Liver (tissue), 8 donors: ENCODE measurements at regions not wholly inside any gene's neighbourhood (a gene's known extent, or its start where the extent isn't known, plus 50 kb on each side); places are given as distances from the start of the nearest gene placed in this dataset.
"Not testable (repeated sequence)": the region's sequence is repeated elsewhere in the genome, so short reads cannot be mapped to it uniquely, and the experiment has no call there.

ENCODE experiments used
- DNase-seq: peaks from one replicate; pipeline ENCODE4 v3.0.0-alpha.2; 2017; ENCODE audit warnings: low spot score
- H3K27ac ChIP-seq, 2 donors: one replicate each; pipeline ENCODE4 v1.7.0; 2013; ENCODE audit warnings: inconsistent platforms in 2 of 2, low read length in 2 of 2, control low read depth in 1 of 2, low read depth in 1 of 2, mild to moderate bottlenecking in 1 of 2
- H3K27me3 ChIP-seq, 4 donors: one replicate each; pipeline versions ENCODE4 v1.6.1 to v1.7.0; 2013; ENCODE audit warnings: low read length in 3 of 4, inconsistent platforms in 1 of 4, mild to moderate bottlenecking in 1 of 4, moderate library complexity in 1 of 4; ENCODE audit not compliant: control insufficient read depth in 4 of 4, insufficient read depth in 4 of 4
- H3K36me3 ChIP-seq, 4 donors: one replicate each; pipeline versions ENCODE4 v1.6.1 to v1.7.0; 2013; ENCODE audit warnings: low read length in 3 of 4, mild to moderate bottlenecking in 3 of 4, low read depth in 1 of 4, moderate library complexity in 1 of 4; ENCODE audit not compliant: control insufficient read depth in 4 of 4, insufficient read depth in 3 of 4
- H3K4me1 ChIP-seq, 4 donors: one replicate each; pipeline versions ENCODE4 v1.6.1 to v1.7.0; 2013; ENCODE audit warnings: low read length in 3 of 4, mild to moderate bottlenecking in 3 of 4, moderate library complexity in 1 of 4; ENCODE audit not compliant: control insufficient read depth in 4 of 4, insufficient read depth in 4 of 4
- H3K4me3 ChIP-seq, 3 donors: one replicate each; pipeline versions ENCODE4 v1.6.1 to v1.7.0; 2013; ENCODE audit warnings: low read length in 3 of 3, control low read depth in 1 of 3, low read depth in 1 of 3, mild to moderate bottlenecking in 1 of 3
- H3K9ac ChIP-seq, 2 donors: one replicate each; pipeline ENCODE4 v1.7.0; 2013; ENCODE audit warnings: low read length in 2 of 2, mild to moderate bottlenecking in 2 of 2, moderate library complexity in 2 of 2, control low read depth in 1 of 2, low read depth in 1 of 2
- H3K9me3 ChIP-seq, 4 donors: one replicate each; pipeline versions ENCODE4 v1.6.1 to v1.7.0; 2013; ENCODE audit warnings: low read length in 3 of 4; ENCODE audit not compliant: control insufficient read depth in 4 of 4
- CTCF ChIP-seq: fragments of 150-350 bp; IDR thresholded peaks from 2 replicates; pipeline ENCODE4 v1.5.1; 2017; ENCODE audit warnings: improper control_type of control experiment, low read depth, low read length; ENCODE audit not compliant: missing input control
- EGR1 ChIP-seq, 2 donors: IDR thresholded peaks; 2 replicates each; pipeline ENCODE4 v1.6.1; 2016 to 2018; ENCODE audit warnings: antibody characterized with exemption in 2 of 2, low read depth in 2 of 2
- FOXA1 ChIP-seq: IDR thresholded peaks from 2 replicates; pipeline ENCODE4 v1.6.1; 2016; ENCODE audit warnings: antibody characterized with exemption
- FOXA2 ChIP-seq: IDR thresholded peaks from 2 replicates; pipeline ENCODE4 v1.6.1; 2016; ENCODE audit warnings: antibody characterized with exemption
- GABPA ChIP-seq, 2 donors: IDR thresholded peaks in 1 of 2; conservative IDR thresholded peaks in 1 of 2; 2 replicates each; pipeline ENCODE4 v1.6.1; 2016; ENCODE audit warnings: antibody characterized with exemption in 2 of 2, mild to moderate bottlenecking in 1 of 2, moderate library complexity in 1 of 2
- HNF4A ChIP-seq, 2 donors: conservative IDR thresholded peaks; 2 replicates each; pipeline ENCODE4 v1.6.1; 2016; ENCODE audit warnings: antibody characterized with exemption in 2 of 2, mild to moderate bottlenecking in 2 of 2
- HNF4G ChIP-seq: IDR thresholded peaks from 2 replicates; pipeline ENCODE4 v1.6.1; 2016; ENCODE audit warnings: antibody characterized with exemption
- JUND ChIP-seq, 2 donors: IDR thresholded peaks; 2 replicates each; pipeline ENCODE4 v1.6.1; 2016; ENCODE audit warnings: antibody characterized with exemption in 2 of 2
- MAX ChIP-seq: IDR thresholded peaks from 2 replicates; pipeline ENCODE4 v1.6.1; 2016; ENCODE audit warnings: antibody characterized with exemption
- NR2F2 ChIP-seq: IDR thresholded peaks from 2 replicates; pipeline ENCODE4 v1.6.1; 2016; ENCODE audit warnings: antibody characterized with exemption
- RAD21 ChIP-seq, 2 donors: IDR thresholded peaks; 2 replicates each; pipeline ENCODE4 v1.6.1; 2016; ENCODE audit warnings: antibody characterized with exemption in 2 of 2, mild to moderate bottlenecking in 2 of 2
- RXRA ChIP-seq, 2 donors: IDR thresholded peaks; 2 replicates each; pipeline ENCODE4 v1.6.1; 2017 to 2018; ENCODE audit warnings: antibody characterized with exemption in 2 of 2, mild to moderate bottlenecking in 1 of 2
- SP1 ChIP-seq: IDR thresholded peaks from 2 replicates; pipeline ENCODE4 v1.6.1; 2018; ENCODE audit warnings: antibody characterized with exemption, mild to moderate bottlenecking
- TAF1 ChIP-seq: conservative IDR thresholded peaks from 2 replicates; pipeline ENCODE4 v1.6.1; 2016; ENCODE audit warnings: antibody characterized with exemption, mild to moderate bottlenecking
- YY1 ChIP-seq: IDR thresholded peaks from 2 replicates; pipeline ENCODE4 v1.6.1; 2016; ENCODE audit warnings: antibody characterized with exemption, mild to moderate bottlenecking
- WGBS: extraction: QIAGEN DNeasy Blood & Tissue Kit; methylation state at CpG from one replicate; pipeline ENCODE4 v1.1.7; 2013; 5-methylcytosine and 5-hydroxymethylcytosine counted together
- TF ChIP-seq, protein P1 (sequence below): IDR thresholded peaks from 2 replicates; pipeline ENCODE4 v1.6.1; 2016; ENCODE audit warnings: antibody characterized with exemption
- TF ChIP-seq, protein P2 (sequence below): IDR thresholded peaks from 2 replicates; pipeline ENCODE4 v1.6.1; 2016; ENCODE audit warnings: antibody characterized with exemption, mild to moderate bottlenecking
- TF ChIP-seq, protein P3 (sequence below): IDR thresholded peaks from 2 replicates; pipeline ENCODE4 v1.6.1; 2016; ENCODE audit warnings: antibody characterized with exemption
- donor health status: healthy.
- donor health status: healthy.
- donor health status: healthy.
- donor health status: healthy.
- donor health status: healthy.

- TF ChIP-seq CTCF (no peak), TAF1 (no peak), EGR1 (IDR thresholded peaks at IDR 0.05; ENCODE audit: low read depth in 2 of 2) (no peak)
- TF ChIP-seq, protein P1, sequence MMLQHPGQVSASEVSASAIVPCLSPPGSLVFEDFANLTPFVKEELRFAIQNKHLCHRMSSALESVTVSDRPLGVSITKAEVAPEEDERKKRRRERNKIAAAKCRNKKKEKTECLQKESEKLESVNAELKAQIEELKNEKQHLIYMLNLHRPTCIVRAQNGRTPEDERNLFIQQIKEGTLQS, result no peak
Measured at GRCh38 chr17:14427900-14428647, 127.2 kb downstream of the HS3ST3B1 start (continued).

DNA sequence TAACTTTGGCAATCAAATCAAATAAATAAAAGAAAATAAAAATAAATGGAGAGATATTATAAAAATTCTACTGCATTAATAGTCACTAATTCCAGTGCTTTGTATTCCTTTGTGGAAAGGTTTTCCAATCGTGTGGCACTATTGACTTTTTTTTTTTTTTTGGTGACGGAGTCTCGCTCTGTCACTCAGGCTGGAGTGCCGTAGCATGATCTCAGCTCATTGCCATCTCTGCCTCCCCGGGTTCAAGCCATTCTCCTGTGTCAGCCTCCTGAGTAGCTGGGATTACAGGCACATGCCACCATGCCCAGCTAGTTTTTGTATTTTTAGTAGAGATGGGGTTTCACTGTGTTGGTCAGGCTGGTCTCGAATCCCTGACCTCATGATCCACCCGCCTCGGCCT, 122.3 kb downstream of the HS3ST3B1 start:
- not testable (repeated sequence) for H3K9me3 ChIP-seq, H3K27me3 ChIP-seq, H3K4me1 ChIP-seq, DNase-seq, H3K27ac ChIP-seq, H3K9ac ChIP-seq, H3K36me3 ChIP-seq, H3K4me3 ChIP-seq
- 84% methylated on average over 8 of the region's 8 CpGs for WGBS

GRCh38 chr17:14417336-14417735, 116.5 kb downstream of the HS3ST3B1 start:
- no peak for TF ChIP-seq SP1
- TF ChIP-seq, protein P2, sequence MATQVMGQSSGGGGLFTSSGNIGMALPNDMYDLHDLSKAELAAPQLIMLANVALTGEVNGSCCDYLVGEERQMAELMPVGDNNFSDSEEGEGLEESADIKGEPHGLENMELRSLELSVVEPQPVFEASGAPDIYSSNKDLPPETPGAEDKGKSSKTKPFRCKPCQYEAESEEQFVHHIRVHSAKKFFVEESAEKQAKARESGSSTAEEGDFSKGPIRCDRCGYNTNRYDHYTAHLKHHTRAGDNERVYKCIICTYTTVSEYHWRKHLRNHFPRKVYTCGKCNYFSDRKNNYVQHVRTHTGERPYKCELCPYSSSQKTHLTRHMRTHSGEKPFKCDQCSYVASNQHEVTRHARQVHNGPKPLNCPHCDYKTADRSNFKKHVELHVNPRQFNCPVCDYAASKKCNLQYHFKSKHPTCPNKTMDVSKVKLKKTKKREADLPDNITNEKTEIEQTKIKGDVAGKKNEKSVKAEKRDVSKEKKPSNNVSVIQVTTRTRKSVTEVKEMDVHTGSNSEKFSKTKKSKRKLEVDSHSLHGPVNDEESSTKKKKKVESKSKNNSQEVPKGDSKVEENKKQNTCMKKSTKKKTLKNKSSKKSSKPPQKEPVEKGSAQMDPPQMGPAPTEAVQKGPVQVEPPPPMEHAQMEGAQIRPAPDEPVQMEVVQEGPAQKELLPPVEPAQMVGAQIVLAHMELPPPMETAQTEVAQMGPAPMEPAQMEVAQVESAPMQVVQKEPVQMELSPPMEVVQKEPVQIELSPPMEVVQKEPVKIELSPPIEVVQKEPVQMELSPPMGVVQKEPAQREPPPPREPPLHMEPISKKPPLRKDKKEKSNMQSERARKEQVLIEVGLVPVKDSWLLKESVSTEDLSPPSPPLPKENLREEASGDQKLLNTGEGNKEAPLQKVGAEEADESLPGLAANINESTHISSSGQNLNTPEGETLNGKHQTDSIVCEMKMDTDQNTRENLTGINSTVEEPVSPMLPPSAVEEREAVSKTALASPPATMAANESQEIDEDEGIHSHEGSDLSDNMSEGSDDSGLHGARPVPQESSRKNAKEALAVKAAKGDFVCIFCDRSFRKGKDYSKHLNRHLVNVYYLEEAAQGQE, result no peak
- no peak for TF ChIP-seq HNF4G
- TF ChIP-seq NR2F2, result no peak
- TF ChIP-seq GABPA (IDR thresholded peaks at IDR 0.05 in 1 of 2, conservative IDR thresholded peaks at IDR 0.05 in 1 of 2), result no peak
- TF ChIP-seq, protein P3, sequence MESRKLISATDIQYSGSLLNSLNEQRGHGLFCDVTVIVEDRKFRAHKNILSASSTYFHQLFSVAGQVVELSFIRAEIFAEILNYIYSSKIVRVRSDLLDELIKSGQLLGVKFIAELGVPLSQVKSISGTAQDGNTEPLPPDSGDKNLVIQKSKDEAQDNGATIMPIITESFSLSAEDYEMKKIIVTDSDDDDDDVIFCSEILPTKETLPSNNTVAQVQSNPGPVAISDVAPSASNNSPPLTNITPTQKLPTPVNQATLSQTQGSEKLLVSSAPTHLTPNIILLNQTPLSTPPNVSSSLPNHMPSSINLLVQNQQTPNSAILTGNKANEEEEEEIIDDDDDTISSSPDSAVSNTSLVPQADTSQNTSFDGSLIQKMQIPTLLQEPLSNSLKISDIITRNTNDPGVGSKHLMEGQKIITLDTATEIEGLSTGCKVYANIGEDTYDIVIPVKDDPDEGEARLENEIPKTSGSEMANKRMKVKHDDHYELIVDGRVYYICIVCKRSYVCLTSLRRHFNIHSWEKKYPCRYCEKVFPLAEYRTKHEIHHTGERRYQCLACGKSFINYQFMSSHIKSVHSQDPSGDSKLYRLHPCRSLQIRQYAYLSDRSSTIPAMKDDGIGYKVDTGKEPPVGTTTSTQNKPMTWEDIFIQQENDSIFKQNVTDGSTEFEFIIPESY, result no peak
- TF ChIP-seq JUND (IDR thresholded peaks at IDR 0.05), result no peak
- TF ChIP-seq TAF1, result no peak
- TF ChIP-seq, protein P1, result no peak
- no peak for TF ChIP-seq FOXA1
- no peak for TF ChIP-seq RAD21 (IDR thresholded peaks at IDR 0.05)
- no peak for TF ChIP-seq RXRA (IDR thresholded peaks at IDR 0.05)
- no peak for TF ChIP-seq HNF4A (conservative IDR thresholded peaks at IDR 0.05)
- no peak for TF ChIP-seq CTCF
- no peak for TF ChIP-seq MAX
- TF ChIP-seq FOXA2, result no peak
- no peak for TF ChIP-seq YY1
- no peak for TF ChIP-seq EGR1 (IDR thresholded peaks at IDR 0.05; ENCODE audit: low read depth in 2 of 2)
- no peaks in the 10 kb centered on the region for H3K4me1 ChIP-seq
- no peak for DNase-seq
- H3K27me3 ChIP-seq, result no peaks in the 10 kb centered on the region
- H3K36me3 ChIP-seq, result no peaks in the 10 kb centered on the region
- peaks cover 0 to 1% (median 0%) of the 10 kb centered on the region in 4 donors for H3K9me3 ChIP-seq
- no peak overlapping the region for H3K9ac ChIP-seq
- 84% methylated on average over 1 of the region's 1 CpG for WGBS
- H3K4me3 ChIP-seq, result no peak overlapping the region
- no peak overlapping the region for H3K27ac ChIP-seq
